ENCODE measurements at regions not wholly inside any gene's neighbourhood (a gene's known extent, or its start where the extent isn't known, plus 50 kb on each side); places are given as distances from the start of the nearest gene placed in this dataset.

- Histone ChIP-seq H3K9ac (no peak overlapping the region), H3K4me1 (ENCODE audit: low read depth, poor library complexity, severe bottlenecking) (no peaks in the 10 kb centered on the region), H3K79me2 (ENCODE audit: insufficient read depth, low read depth) (no peaks in the 10 kb centered on the region), H3K4me3 (IDR thresholded peaks at IDR 0.05; ENCODE audit: insufficient read depth, low read depth, low read length) (no peak overlapping the region), H4K20me1 (ENCODE audit: insufficient read depth) (no peaks in the 10 kb centered on the region), H3K4me2 (no peak overlapping the region), H3K36me3 (ENCODE audit: insufficient read depth) (no peaks in the 10 kb centered on the region), H3K27me3 (ENCODE audit: insufficient read depth, low read depth) (no peaks in the 10 kb centered on the region), H2AFZ (ENCODE audit: low read depth) (no peak overlapping the region), H3K27ac (no peak overlapping the region)
- TF ChIP-seq CTCF (conservative IDR thresholded peaks at IDR 0.05; ENCODE audit: low read depth, low read length): no peak
Measured at GRCh38 chr13:32866921-32867320, 149.3 kb upstream of the KL start.

- Histone ChIP-seq H3K27me3 (ENCODE audit: insufficient read depth, low read depth) (no peaks in the 10 kb centered on the region), H3K4me3 (IDR thresholded peaks at IDR 0.05; ENCODE audit: insufficient read depth, low read depth, low read length) (no peak overlapping the region), H3K27ac (no peak overlapping the region), H3K9ac (no peak overlapping the region), H3K79me2 (ENCODE audit: insufficient read depth, low read depth) (no peaks in the 10 kb centered on the region), H3K4me1 (ENCODE audit: low read depth, poor library complexity, severe bottlenecking) (no peaks in the 10 kb centered on the region), H2AFZ (ENCODE audit: low read depth) (no peak overlapping the region), H4K20me1 (ENCODE audit: insufficient read depth) (no peaks in the 10 kb centered on the region), H3K36me3 (ENCODE audit: insufficient read depth) (no peaks in the 10 kb centered on the region), H3K4me2 (no peak overlapping the region)
- no peak for TF ChIP-seq CTCF (conservative IDR thresholded peaks at IDR 0.05; ENCODE audit: low read depth, low read length)
Measured at GRCh38 chr13:32877491-32877890, 138.7 kb upstream of the KL start.

GRCh38 chr13:32878163-32878562 lies 138.1 kb upstream of the KL start:
- Histone ChIP-seq H3K4me1 (ENCODE audit: low read depth, poor library complexity, severe bottlenecking) (no peaks in the 10 kb centered on the region), H3K79me2 (ENCODE audit: insufficient read depth, low read depth) (no peaks in the 10 kb centered on the region), H4K20me1 (ENCODE audit: insufficient read depth) (no peaks in the 10 kb centered on the region), H3K9ac (no peak overlapping the region), H3K36me3 (ENCODE audit: insufficient read depth) (no peaks in the 10 kb centered on the region), H3K4me3 (IDR thresholded peaks at IDR 0.05; ENCODE audit: insufficient read depth, low read depth, low read length) (no peak overlapping the region), H3K27ac (no peak overlapping the region), H3K4me2 (no peak overlapping the region), H2AFZ (ENCODE audit: low read depth) (no peak overlapping the region), H3K27me3 (ENCODE audit: insufficient read depth, low read depth) (no peaks in the 10 kb centered on the region)
- TF ChIP-seq CTCF (conservative IDR thresholded peaks at IDR 0.05; ENCODE audit: low read depth, low read length): no peak

- Histone ChIP-seq H2AFZ (ENCODE audit: low read depth) (no peak overlapping the region), H3K9ac (no peak overlapping the region), H3K4me2 (no peak overlapping the region), H3K79me2 (ENCODE audit: insufficient read depth, low read depth) (no peaks in the 10 kb centered on the region), H4K20me1 (ENCODE audit: insufficient read depth) (no peaks in the 10 kb centered on the region), H3K27ac (no peak overlapping the region), H3K27me3 (ENCODE audit: insufficient read depth, low read depth) (no peaks in the 10 kb centered on the region), H3K4me1 (ENCODE audit: low read depth, poor library complexity, severe bottlenecking) (no peaks in the 10 kb centered on the region), H3K4me3 (IDR thresholded peaks at IDR 0.05; ENCODE audit: insufficient read depth, low read depth, low read length) (no peak overlapping the region), H3K36me3 (ENCODE audit: insufficient read depth) (no peaks in the 10 kb centered on the region)
- no peak for TF ChIP-seq CTCF (conservative IDR thresholded peaks at IDR 0.05; ENCODE audit: low read depth, low read length)
Measured at GRCh38 chr13:32880636-32881035, 135.6 kb upstream of the KL start.

Data from KMS-11 (cell line).